AG09309 (cell line): ENCODE measurements at regions not wholly inside any gene's neighbourhood (a gene's known extent, or its start where the extent isn't known, plus 50 kb on each side); places are given as distances from the start of the nearest gene placed in this dataset.

Experiments
- DNase-seq: peaks from one replicate; pipeline ENCODE4 v3.0.0-alpha.2; 2010; ENCODE audit warnings: low read depth
- H3K4me3 ChIP-seq: 2 replicates; pipeline ENCODE4 v1.5.1; 2011; ENCODE audit warnings: mild to moderate bottlenecking, low read depth, low read length, moderate library complexity; ENCODE audit not compliant: control insufficient read depth
- TF ChIP-seq, protein P1 (sequence below): IDR thresholded peaks from 2 replicates; pipeline ENCODE4 v1.5.1; 2011; ENCODE audit warnings: mild to moderate bottlenecking, low read depth, low read length, inconsistent platforms; ENCODE audit not compliant: insufficient read depth, control insufficient read depth; ENCODE audit errors: missing control alignments

DNA sequence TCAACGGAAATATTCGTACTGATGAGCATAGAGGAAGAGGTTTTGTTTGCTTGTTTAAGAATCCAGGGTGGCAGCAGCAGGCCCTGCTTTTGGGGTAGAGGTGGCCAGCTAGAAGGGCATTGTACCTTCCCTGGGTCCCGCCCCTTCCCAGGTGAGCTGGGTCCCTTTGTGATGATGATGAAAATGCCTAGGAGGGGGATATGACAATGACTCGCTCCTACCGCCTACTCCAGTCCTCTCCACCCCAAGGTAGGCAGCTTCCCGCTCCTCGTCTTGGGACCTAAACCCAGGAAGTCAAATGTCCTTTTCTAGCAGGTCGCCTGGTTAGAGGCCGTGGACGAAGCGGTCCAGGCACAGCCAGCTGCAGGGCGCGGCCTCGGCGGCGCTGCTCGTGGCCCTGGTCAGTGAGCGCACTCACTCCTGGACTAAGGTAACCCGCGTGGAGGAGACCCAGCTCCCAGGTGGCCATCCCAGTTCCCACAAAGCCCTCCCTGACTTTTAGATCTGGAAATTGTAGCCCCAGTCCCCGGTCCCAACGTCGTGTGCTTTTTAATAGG, 141.4 kb downstream of the LSMEM1 start:
- no peak for DNase-seq
- H3K4me3 ChIP-seq = no peak overlapping the region
- TF ChIP-seq, protein P1, sequence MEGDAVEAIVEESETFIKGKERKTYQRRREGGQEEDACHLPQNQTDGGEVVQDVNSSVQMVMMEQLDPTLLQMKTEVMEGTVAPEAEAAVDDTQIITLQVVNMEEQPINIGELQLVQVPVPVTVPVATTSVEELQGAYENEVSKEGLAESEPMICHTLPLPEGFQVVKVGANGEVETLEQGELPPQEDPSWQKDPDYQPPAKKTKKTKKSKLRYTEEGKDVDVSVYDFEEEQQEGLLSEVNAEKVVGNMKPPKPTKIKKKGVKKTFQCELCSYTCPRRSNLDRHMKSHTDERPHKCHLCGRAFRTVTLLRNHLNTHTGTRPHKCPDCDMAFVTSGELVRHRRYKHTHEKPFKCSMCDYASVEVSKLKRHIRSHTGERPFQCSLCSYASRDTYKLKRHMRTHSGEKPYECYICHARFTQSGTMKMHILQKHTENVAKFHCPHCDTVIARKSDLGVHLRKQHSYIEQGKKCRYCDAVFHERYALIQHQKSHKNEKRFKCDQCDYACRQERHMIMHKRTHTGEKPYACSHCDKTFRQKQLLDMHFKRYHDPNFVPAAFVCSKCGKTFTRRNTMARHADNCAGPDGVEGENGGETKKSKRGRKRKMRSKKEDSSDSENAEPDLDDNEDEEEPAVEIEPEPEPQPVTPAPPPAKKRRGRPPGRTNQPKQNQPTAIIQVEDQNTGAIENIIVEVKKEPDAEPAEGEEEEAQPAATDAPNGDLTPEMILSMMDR = no peak

GRCh38 chr7:112624416-112624815, 143.6 kb downstream of the LSMEM1 start:
- TF ChIP-seq, protein P1 = no peak

DNA sequence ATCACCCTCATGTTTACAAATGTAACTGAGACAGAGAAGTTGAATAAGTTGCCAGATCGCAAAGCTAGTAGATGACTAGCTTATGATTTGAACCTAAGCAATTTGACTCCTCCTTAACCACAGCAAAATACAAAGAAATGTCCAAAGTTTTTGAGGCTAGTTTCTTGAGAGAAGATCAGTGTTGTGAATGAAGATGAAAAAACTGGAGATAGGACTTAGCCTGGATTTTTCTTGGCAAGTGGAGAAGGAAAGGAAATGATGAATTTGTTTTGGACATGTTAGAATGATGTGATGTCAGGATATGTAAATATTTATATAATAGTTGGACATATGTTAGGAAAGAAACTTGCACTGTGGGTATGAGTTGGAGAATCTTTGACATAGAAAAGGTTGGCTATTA, 149.8 kb downstream of the LSMEM1 start:
- TF ChIP-seq, protein P1 = no peak
- H3K4me3 ChIP-seq = no peak overlapping the region
- DNase-seq = no peak

More at GRCh38 chr7:112624416-112624815, 143.6 kb downstream of the LSMEM1 start:
- no peak overlapping the region for H3K4me3 ChIP-seq
- no peak for DNase-seq

GRCh38 chr7:112634107-112634506, 153.3 kb downstream of the LSMEM1 start:
- H3K4me3 ChIP-seq = no peak overlapping the region
- DNase-seq = no peak
- TF ChIP-seq, protein P1 = no peak

DNA sequence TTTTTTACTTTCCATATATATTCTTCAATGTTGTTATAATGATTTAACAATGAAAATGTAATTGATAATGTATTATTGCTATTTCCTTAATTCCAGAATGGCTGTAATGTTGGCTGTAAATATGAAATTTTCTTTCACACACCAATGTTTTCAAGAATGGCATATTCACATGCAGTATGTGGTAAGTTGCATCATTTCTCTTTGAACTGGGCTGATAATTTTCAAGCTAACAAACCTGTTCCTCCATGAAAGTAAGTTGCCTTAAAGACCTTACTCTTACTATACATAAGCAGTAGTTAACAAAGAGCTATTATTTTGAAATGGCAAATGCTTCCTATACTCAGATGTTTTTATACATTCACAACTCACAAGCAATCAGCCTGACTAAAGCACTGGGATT, 154.5 kb downstream of the TMEM168 start:
- DNase-seq = no peak
- TF ChIP-seq, protein P1 = no peak
- H3K4me3 ChIP-seq = no peak overlapping the region

DNA sequence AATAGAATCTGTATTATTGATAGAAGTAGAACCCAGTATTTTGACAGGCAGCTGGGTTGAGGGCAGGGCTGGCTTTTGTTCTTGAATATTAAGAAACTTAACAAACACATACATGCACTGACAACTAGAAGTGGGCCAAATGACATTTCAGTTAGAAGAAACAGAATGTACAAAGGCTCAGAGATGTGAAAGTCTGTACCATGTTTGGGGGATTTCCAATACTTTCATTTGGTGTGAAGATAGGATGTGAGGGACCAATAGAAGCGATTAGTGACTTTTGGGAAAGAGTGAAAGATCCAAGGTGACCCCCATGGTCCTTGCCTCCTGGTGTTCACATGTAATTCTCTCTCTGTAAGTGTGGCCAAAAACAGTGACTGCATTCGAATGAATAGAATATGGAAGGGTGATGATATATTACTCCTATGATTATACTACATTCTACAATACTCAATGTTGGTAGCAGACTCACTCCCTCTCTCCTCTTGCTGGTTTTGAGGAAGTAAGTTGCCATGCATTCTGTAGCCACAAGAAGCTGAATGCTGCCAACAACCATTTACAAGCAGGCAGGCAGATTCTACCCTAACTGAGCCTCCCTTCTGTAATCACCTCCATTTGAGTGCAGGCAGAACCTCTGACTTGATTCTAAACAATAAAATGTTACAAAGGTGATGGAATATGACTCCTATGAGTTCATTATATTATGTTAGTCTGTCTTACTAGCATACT, 151.4 kb downstream of the TMEM168 start:
- no peak for DNase-seq
- H3K4me3 ChIP-seq = no peak overlapping the region
- TF ChIP-seq, protein P1 = no peak

DNA sequence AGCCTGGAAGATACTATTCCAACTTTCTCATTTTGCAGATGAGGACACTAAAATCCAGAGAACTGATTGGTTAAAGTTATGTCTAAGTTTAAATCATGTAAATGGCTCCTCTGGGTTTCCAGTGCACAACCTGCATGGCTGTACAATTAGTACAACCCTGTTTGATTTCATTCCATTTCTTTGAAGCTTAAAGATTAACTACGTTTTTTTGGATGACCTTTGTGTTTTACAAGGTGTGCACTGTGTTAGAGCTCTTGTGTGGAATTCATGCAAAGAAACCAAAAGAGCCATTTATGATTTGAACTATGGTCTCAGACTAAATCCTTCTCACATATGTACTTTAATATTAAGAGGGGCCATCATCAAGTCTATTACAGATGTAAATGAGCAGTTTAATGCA, 149.5 kb downstream of the TMEM168 start:
- TF ChIP-seq, protein P1 = no peak
- no peak overlapping the region for H3K4me3 ChIP-seq
- no peak for DNase-seq
